Psoas muscle (tissue), 7 donors: ENCODE measurements at regions not wholly inside any gene's neighbourhood (a gene's known extent, or its start where the extent isn't known, plus 50 kb on each side); places are given as distances from the start of the nearest gene placed in this dataset.

Experiments
- ATAC-seq, 4 donors: fragments of 200-7000 bp; cut with Tn5 transposase; one replicate each; pipeline ENCODE4 v1.9.1; 2020; ENCODE audit warnings: moderate library complexity in 3 of 4, mild to moderate bottlenecking in 2 of 4
- DNase-seq, 2 donors: peaks; one replicate each; pipeline ENCODE4 v3.0.0-alpha.2; 2020
- H3K27ac ChIP-seq: fragments of 200-600 bp; one replicate; pipeline ENCODE4 v1.8.0; 2022
- H3K27me3 ChIP-seq, 3 donors: fragments of 200-600 bp in 1 of 3; one replicate each; pipeline versions ENCODE4 v1.6.1 to v1.8.0; 2013 to 2022; ENCODE audit warnings: low read length in 2 of 3, mild to moderate bottlenecking in 2 of 3, moderate library complexity in 1 of 3; ENCODE audit not compliant: insufficient read depth in 3 of 3
- H3K36me3 ChIP-seq, 2 donors: fragments of 200-600 bp in 1 of 2; one replicate each; pipeline versions ENCODE4 v1.6.1 to v1.8.0; 2013 to 2022; ENCODE audit warnings: low read depth in 1 of 2, mild to moderate bottlenecking in 1 of 2, moderate library complexity in 1 of 2; ENCODE audit not compliant: insufficient read depth in 1 of 2
- H3K4me1 ChIP-seq: fragments of 200-600 bp; one replicate; pipeline ENCODE4 v1.8.0; 2022
- H3K4me3 ChIP-seq: fragments of 200-600 bp; one replicate; pipeline ENCODE4 v1.8.0; 2022; ENCODE audit warnings: mild to moderate bottlenecking
- H3K9me3 ChIP-seq: fragments of 200-600 bp; one replicate; pipeline ENCODE4 v1.8.0; 2022
- CTCF ChIP-seq: fragments of 200-600 bp; IDR thresholded peaks from one replicate; pipeline ENCODE4 v1.8.0; 2022; ENCODE audit warnings: antibody characterized with exemption
- WGBS, 3 donors: extraction: QIAGEN DNeasy Blood & Tissue Kit; methylation state at CpG; one replicate each; pipeline versions ENCODE4 v1.1.6 to v1.1.7; 2013; 5-methylcytosine and 5-hydroxymethylcytosine counted together
- intact Hi-C, 2 donors: fragments of 100-400 bp; cut with DNase I; formaldehyde crosslinking; loops; one replicate each; pipeline versions ENCODE4 v1.11.0 to v1.14.2; 2022
- donor health status: healthy with polysubstance abuse.
- donor health status: DM: no; HTN: no; CAD: no; lungs with moderate emphysema.
- donor health status: Bipolar disorder and iron deficiency.
- donor health status: healthy.
- donor health status: DM: yes; HTN: yes; CAD: no.
- donor health status: DM: no; HTN: no; CAD: no.
- donor health status: DM: yes; HTN: yes; CAD: no.

GRCh38 chr9:89780959-89781358, 176.1 kb downstream of the GADD45G start:
- Histone ChIP-seq H3K9me3 (no peaks in the 10 kb centered on the region), H3K27me3 (no peaks in the 10 kb centered on the region), H3K27ac (no peak overlapping the region), H3K36me3 (no peaks in the 10 kb centered on the region), H3K4me3 (no peak overlapping the region), H3K4me1 (no peaks in the 10 kb centered on the region)
- peak in 1 of 2 donors; percentile 4 for DNase-seq
- intact Hi-C loops, result no loop called here
- no peak for ATAC-seq
- WGBS, 3 donors, result 58 to 76% (median 66%) methylated on average over 4 of the region's 4 CpGs
- TF ChIP-seq CTCF, result no peak

DNA sequence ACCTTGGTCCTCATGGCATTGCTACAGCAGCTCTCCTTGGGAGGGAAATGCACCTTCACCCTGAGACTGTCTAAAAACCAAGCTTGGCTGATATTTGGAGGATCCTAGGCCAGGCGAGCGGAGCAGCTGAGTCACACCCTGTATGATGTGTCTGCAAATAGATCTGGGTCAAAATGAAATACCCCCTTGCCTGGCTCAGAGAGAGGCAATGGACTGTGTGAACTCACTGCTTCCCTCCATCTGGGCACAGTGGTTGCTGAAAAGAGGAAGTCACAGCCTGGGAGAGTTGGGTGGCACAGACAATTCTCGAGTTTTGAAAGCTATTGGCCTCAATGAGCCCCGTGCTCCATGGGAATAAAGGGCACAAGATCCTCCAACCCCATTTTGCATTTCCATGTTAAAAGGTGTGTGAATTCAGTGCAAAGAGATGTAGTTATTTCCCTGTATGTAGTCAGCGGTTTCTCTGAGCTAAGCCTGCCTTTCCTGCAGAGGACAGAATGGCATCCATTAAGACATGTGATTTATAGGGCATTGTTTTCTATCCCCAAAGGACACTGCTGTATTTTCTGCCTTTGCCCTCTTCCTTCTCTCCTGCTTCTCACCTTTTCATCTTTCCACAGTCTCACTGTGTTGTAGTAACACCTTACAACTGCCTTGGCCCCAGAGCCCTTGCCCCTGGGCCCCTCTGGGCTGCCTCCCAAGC, 177.2 kb downstream of the GADD45G start:
- 80 to 86% (median 86%) methylated on average over 5 of the region's 5 CpGs for WGBS, 3 donors
- no peak overlapping the region for H3K27ac ChIP-seq
- TF ChIP-seq CTCF, result no peak
- no peaks in the 10 kb centered on the region for H3K36me3 ChIP-seq
- peak in 1 of 2 donors; percentile 29 for DNase-seq
- no peak overlapping the region for H3K4me3 ChIP-seq
- no peaks in the 10 kb centered on the region for H3K4me1 ChIP-seq
- no peaks in the 10 kb centered on the region for H3K9me3 ChIP-seq
- no peaks in the 10 kb centered on the region for H3K27me3 ChIP-seq
- peak; percentile 40 to 81 (median 69) for ATAC-seq
- intact Hi-C loops, result no loop called here

- 0 to 11% (median 4%) methylated on average over 1 of the region's 1 CpG for WGBS, 3 donors
- Histone ChIP-seq H3K9me3 (no peaks in the 10 kb centered on the region), H3K36me3 (no peaks in the 10 kb centered on the region), H3K4me3 (no peak overlapping the region), H3K27me3 (no peaks in the 10 kb centered on the region), H3K4me1 (no peaks in the 10 kb centered on the region), H3K27ac (no peak overlapping the region)
- peak in 1 of 4 donors; percentile 35 for ATAC-seq
- intact Hi-C loops, result no loop called here
- no peak for TF ChIP-seq CTCF
- DNase-seq, result no peak
Measured at GRCh38 chr9:89786655-89787054, 181.8 kb downstream of the GADD45G start.

DNA sequence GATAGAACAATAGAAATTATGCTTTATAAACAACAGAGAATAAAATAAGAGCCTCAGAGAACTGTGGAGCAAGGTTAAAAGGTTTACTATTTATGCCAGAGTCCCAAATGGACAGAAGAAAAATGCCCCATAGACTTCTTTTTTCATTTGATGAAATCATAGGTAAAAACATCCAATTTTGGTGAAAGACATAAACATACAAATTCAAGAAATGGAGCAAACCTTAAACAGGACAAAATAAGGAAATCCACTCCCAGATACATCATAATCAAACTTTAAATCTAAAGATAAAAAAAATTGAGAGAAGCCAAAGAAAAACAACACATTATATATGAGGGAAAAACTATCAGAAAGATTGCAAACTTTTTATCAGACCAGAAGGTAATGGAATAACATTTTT, 182.8 kb downstream of the GADD45G start:
- TF ChIP-seq CTCF, result no peak
- H3K36me3 ChIP-seq, result no peaks in the 10 kb centered on the region
- ATAC-seq (no peak), DNase-seq (no peak)
- no peaks in the 10 kb centered on the region for H3K4me1 ChIP-seq
- H3K9me3 ChIP-seq, result no peaks in the 10 kb centered on the region
- intact Hi-C loops, result no loop called here
- H3K4me3 ChIP-seq, result no peak overlapping the region
- H3K27ac ChIP-seq, result no peak overlapping the region
- H3K27me3 ChIP-seq, result no peaks in the 10 kb centered on the region

DNA sequence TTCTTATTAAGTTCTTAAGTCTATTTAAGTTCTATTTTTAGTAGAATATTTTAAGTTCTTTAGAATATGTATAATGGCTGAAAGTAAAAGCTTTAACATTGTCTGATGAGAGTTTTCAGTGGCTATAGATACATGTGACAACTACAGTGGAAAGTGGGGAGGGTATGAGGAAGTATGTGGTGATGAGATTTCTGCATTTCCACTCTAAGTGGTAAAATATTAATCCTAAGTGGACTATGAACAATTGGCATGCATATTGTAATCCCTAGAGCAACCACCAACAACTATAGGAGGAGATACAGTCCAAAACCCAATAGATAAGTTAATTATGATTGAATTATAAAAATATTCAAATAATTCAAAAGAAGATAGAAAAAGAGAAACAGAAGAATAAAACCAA, 183.6 kb downstream of the GADD45G start:
- H3K27me3 ChIP-seq, result no peaks in the 10 kb centered on the region
- no peak overlapping the region for H3K4me3 ChIP-seq
- TF ChIP-seq CTCF, result no peak
- DNase-seq (no peak), ATAC-seq (no peak)
- H3K27ac ChIP-seq, result no peak overlapping the region
- H3K9me3 ChIP-seq, result no peaks in the 10 kb centered on the region
- no peaks in the 10 kb centered on the region for H3K4me1 ChIP-seq
- intact Hi-C loops, result no loop called here
- no peaks in the 10 kb centered on the region for H3K36me3 ChIP-seq
